ENCODE measurements at regions not wholly inside any gene's neighbourhood (a gene's known extent, or its start where the extent isn't known, plus 50 kb on each side); places are given as distances from the start of the nearest gene placed in this dataset.

GRCh38 chr1:82844911-82845827 is 1044.4 kb downstream of the ADGRL2 start:
- DNase-seq, result no peak

GRCh38 chr1:82844447-82844846 is 1043.7 kb downstream of the ADGRL2 start:
- no peak for DNase-seq

GRCh38 chr1:82843876-82844275 is 1043.1 kb downstream of the ADGRL2 start:
- DNase-seq, result no peak

GRCh38 chr1:82840192-82840591 is 1039.5 kb downstream of the ADGRL2 start:
- DNase-seq, result no peak

GRCh38 chr1:82837766-82838465 is 1037.2 kb downstream of the ADGRL2 start:
- DNase-seq, result no peak

GRCh38 chr1:82836973-82837680 is 1036.4 kb downstream of the ADGRL2 start:
- no peak for DNase-seq

- DNase-seq, result no peak
These were observed 1035.7 kb downstream of the ADGRL2 start for GRCh38 chr1:82836213-82836972.

GRCh38 chr1:82830690-82831380 is 1030.1 kb downstream of the ADGRL2 start:
- no peak for DNase-seq

GRCh38 chr1:82829527-82829926 is 1028.8 kb downstream of the ADGRL2 start:
- no peak for DNase-seq

- no peak for DNase-seq
These were observed 1023.1 kb downstream of the ADGRL2 start for GRCh38 chr1:82823876-82824275.

- DNase-seq, result no peak
These were observed 1020.1 kb downstream of the ADGRL2 start for GRCh38 chr1:82820816-82821215.

- DNase-seq, result no peak
These were observed 1018.5 kb downstream of the ADGRL2 start for GRCh38 chr1:82819234-82819633.

GRCh38 chr1:82818586-82818985 is 1017.9 kb downstream of the ADGRL2 start:
- no peak for DNase-seq

GRCh38 chr1:82813386-82813785 is 1012.7 kb downstream of the ADGRL2 start:
- no peak for DNase-seq

- DNase-seq, result no peak
These were observed 1009.9 kb downstream of the ADGRL2 start for GRCh38 chr1:82810601-82811000.

- no peak for DNase-seq
These were observed 1006.8 kb downstream of the ADGRL2 start for GRCh38 chr1:82807563-82807962.

- no peak for DNase-seq
These were observed 1005.4 kb downstream of the ADGRL2 start for GRCh38 chr1:82806133-82806532.

- DNase-seq, result no peak
These were observed 1000.4 kb downstream of the ADGRL2 start for GRCh38 chr1:82801176-82801575.

GRCh38 chr1:82800721-82801120 is 1000.0 kb downstream of the ADGRL2 start:
- no peak for DNase-seq

- no peak for DNase-seq
These were observed 998.5 kb downstream of the ADGRL2 start for GRCh38 chr1:82799261-82799660.

GRCh38 chr1:82795508-82796149 is 994.9 kb downstream of the ADGRL2 start:
- DNase-seq, result no peak

GRCh38 chr1:82792151-82792550 is 991.4 kb downstream of the ADGRL2 start:
- no peak for DNase-seq
